HUES6 (cell line): ENCODE measurements at regions not wholly inside any gene's neighbourhood (a gene's known extent, or its start where the extent isn't known, plus 50 kb on each side); places are given as distances from the start of the nearest gene placed in this dataset.

ENCODE experiments used
- H3K27ac ChIP-seq: 2 replicates; pipeline ENCODE4 v1.7.0; 2013; ENCODE audit warnings: low read depth, mild to moderate bottlenecking, low read length, inconsistent platforms
- H3K27me3 ChIP-seq: 2 replicates; pipeline ENCODE4 v1.6.1; 2013; ENCODE audit warnings: low read length; ENCODE audit not compliant: control insufficient read depth, insufficient read depth
- H3K36me3 ChIP-seq: 2 replicates; pipeline ENCODE4 v1.6.1; 2013; ENCODE audit warnings: low read length; ENCODE audit not compliant: control insufficient read depth, insufficient read depth
- H3K4me1 ChIP-seq: 2 replicates; pipeline ENCODE4 v1.6.1; 2013; ENCODE audit warnings: low read length; ENCODE audit not compliant: control insufficient read depth, insufficient read depth
- H3K4me3 ChIP-seq: 2 replicates; pipeline ENCODE4 v1.5.1; 2013; ENCODE audit warnings: low read depth, low read length
- H3K9ac ChIP-seq: one replicate; pipeline ENCODE4 v1.6.1; 2013; ENCODE audit warnings: mild to moderate bottlenecking, low read length
- H3K9me3 ChIP-seq: 2 replicates; pipeline ENCODE4 v1.6.1; 2013; ENCODE audit warnings: low read depth, low read length; ENCODE audit not compliant: control insufficient read depth, insufficient read depth

DNA sequence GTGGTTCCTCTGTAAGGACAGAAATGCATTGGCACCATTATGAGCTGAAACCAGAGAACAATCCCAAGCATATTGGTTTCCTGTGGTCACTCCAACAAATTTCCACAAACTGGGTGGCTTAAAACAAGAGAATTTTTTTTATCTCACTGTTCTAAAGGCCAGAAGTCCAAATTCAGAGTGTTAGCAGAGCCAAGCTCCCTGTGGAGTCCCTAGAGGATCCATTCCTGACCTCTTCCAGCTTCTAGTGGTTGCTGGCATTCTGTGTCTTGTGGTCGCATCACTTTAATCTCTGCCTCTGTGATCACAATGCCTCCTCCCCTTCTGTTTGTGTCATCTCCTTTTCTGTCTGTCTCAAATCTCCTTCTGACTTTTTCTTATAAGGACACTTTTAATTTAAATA is 380.3 kb downstream of the NYAP2 start:
- Histone ChIP-seq H3K9ac (no peak overlapping the region), H3K4me1 (no peaks in the 10 kb centered on the region), H3K4me3 (no peak overlapping the region)

DNA sequence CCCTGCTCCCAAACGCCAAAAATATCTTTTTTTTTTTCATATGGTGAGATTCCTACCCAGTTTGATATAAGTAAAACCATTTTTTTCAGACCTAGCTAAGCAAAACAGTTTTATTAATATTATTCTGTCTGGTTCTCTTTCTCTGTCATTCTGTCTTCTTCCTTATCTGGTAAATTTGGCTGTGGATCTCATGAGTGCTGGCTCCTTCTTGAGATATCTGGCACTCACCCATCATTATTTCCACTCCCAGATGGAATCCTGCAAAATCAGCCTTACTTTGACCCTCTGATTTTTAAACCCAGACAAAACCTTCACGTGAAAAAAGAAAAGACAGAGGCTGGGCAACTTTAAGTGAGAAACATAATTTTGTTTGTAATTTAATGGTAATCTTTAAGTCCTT is 373.6 kb downstream of the NYAP2 start:
- Histone ChIP-seq H3K4me1 (no peaks in the 10 kb centered on the region), H3K27me3 (no peaks in the 10 kb centered on the region), H3K27ac (no peak overlapping the region), H3K4me3 (no peak overlapping the region), H3K9ac (no peak overlapping the region), H3K9me3 (no peaks in the 10 kb centered on the region), H3K36me3 (no peaks in the 10 kb centered on the region)

More for the DNA sequence above, 380.3 kb downstream of the NYAP2 start:
- H3K27ac ChIP-seq, result no peak overlapping the region
- H3K27me3 ChIP-seq, result no peaks in the 10 kb centered on the region
- H3K9me3 ChIP-seq, result no peaks in the 10 kb centered on the region
- H3K36me3 ChIP-seq, result no peaks in the 10 kb centered on the region

GRCh38 chr2:225771701-225772100 is 372.2 kb downstream of the NYAP2 start:
- Histone ChIP-seq H3K27me3 (no peaks in the 10 kb centered on the region), H3K9me3 (no peaks in the 10 kb centered on the region), H3K4me1 (no peaks in the 10 kb centered on the region), H3K27ac (no peak overlapping the region), H3K9ac (no peak overlapping the region), H3K4me3 (no peak overlapping the region), H3K36me3 (no peaks in the 10 kb centered on the region)

- no peak overlapping the region for H3K4me3 ChIP-seq
- no peak overlapping the region for H3K9ac ChIP-seq
- no peaks in the 10 kb centered on the region for H3K4me1 ChIP-seq
- H3K27me3 ChIP-seq, result no peaks in the 10 kb centered on the region
- no peaks in the 10 kb centered on the region for H3K36me3 ChIP-seq
- H3K27ac ChIP-seq, result no peak overlapping the region
- H3K9me3 ChIP-seq, result no peaks in the 10 kb centered on the region
Measured at GRCh38 chr2:225768741-225769140, 369.2 kb downstream of the NYAP2 start.

GRCh38 chr2:225766431-225766830 is 366.9 kb downstream of the NYAP2 start:
- Histone ChIP-seq H3K9me3 (no peaks in the 10 kb centered on the region), H3K27ac (no peak overlapping the region), H3K27me3 (no peaks in the 10 kb centered on the region)

DNA sequence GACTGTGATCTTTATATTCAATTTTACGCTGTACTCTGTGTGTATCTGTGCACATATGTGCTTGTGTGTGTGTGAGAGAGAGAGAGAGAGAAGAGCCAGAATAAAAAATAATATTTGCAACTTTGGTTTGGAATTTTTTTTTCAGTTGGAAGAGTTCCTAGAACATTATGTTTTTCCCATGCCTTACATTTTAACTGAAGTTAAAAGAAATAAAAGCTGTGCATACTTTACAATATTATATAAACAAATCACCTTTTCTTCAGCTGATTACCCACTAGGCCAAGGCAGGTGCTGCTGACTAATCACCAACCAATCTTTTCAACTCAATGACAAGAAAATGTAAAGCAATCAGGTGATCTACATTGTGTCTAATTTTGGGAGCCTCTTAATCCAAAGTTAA is 366.3 kb downstream of the NYAP2 start:
- H3K9me3 ChIP-seq, result no peaks in the 10 kb centered on the region
- no peak overlapping the region for H3K9ac ChIP-seq
- no peaks in the 10 kb centered on the region for H3K27me3 ChIP-seq
- no peaks in the 10 kb centered on the region for H3K4me1 ChIP-seq
- no peak overlapping the region for H3K4me3 ChIP-seq
- H3K36me3 ChIP-seq, result no peaks in the 10 kb centered on the region
- no peak overlapping the region for H3K27ac ChIP-seq

More at GRCh38 chr2:225766431-225766830, 366.9 kb downstream of the NYAP2 start:
- no peaks in the 10 kb centered on the region for H3K36me3 ChIP-seq
- no peak overlapping the region for H3K4me3 ChIP-seq
- H3K4me1 ChIP-seq, result no peaks in the 10 kb centered on the region
- no peak overlapping the region for H3K9ac ChIP-seq

- Histone ChIP-seq H3K4me1 (no peaks in the 10 kb centered on the region), H3K27me3 (no peaks in the 10 kb centered on the region)
Measured at GRCh38 chr2:225764346-225764745, 364.8 kb downstream of the NYAP2 start.

GRCh38 chr2:225763711-225764110 is 364.2 kb downstream of the NYAP2 start:
- no peaks in the 10 kb centered on the region for H3K9me3 ChIP-seq
- H3K27me3 ChIP-seq, result no peaks in the 10 kb centered on the region
- no peak overlapping the region for H3K9ac ChIP-seq
- no peak overlapping the region for H3K4me3 ChIP-seq
- H3K27ac ChIP-seq, result no peak overlapping the region
- no peaks in the 10 kb centered on the region for H3K4me1 ChIP-seq
- H3K36me3 ChIP-seq, result no peaks in the 10 kb centered on the region

More at GRCh38 chr2:225764346-225764745, 364.8 kb downstream of the NYAP2 start:
- Histone ChIP-seq H3K27ac (no peak overlapping the region), H3K36me3 (no peaks in the 10 kb centered on the region), H3K9me3 (no peaks in the 10 kb centered on the region), H3K4me3 (no peak overlapping the region), H3K9ac (no peak overlapping the region)

GRCh38 chr2:225761396-225761795 is 361.9 kb downstream of the NYAP2 start:
- H3K9ac ChIP-seq, result no peak overlapping the region
- H3K27ac ChIP-seq, result no peak overlapping the region
- H3K9me3 ChIP-seq, result no peaks in the 10 kb centered on the region
- H3K4me1 ChIP-seq, result no peaks in the 10 kb centered on the region
- no peaks in the 10 kb centered on the region for H3K27me3 ChIP-seq
- no peak overlapping the region for H3K4me3 ChIP-seq
- H3K36me3 ChIP-seq, result no peaks in the 10 kb centered on the region

- H3K36me3 ChIP-seq, result no peaks in the 10 kb centered on the region
- H3K9me3 ChIP-seq, result no peaks in the 10 kb centered on the region
Measured at GRCh38 chr2:225757248-225757647, 357.7 kb downstream of the NYAP2 start.

DNA sequence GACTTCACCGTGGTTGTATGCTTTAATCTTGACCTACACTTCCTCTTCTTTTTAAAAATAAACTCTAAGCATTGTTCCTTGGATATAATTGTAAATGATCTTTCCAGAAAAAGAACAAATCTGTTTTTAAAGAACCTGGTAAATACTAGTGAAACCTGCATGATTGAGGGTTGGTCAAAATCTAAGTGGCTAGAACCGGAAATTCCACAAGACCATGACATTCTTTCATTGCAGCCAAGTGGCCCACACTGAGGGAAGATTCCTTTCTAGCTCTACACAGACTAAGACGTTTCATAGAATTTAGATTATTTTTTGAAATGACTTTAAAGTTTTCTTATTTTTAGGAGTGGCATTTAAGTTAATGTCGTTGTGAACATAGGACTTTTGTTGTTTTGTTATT is 356.7 kb downstream of the NYAP2 start:
- no peak overlapping the region for H3K27ac ChIP-seq
- H3K9ac ChIP-seq, result no peak overlapping the region
- no peak overlapping the region for H3K4me3 ChIP-seq
- no peaks in the 10 kb centered on the region for H3K27me3 ChIP-seq
- H3K9me3 ChIP-seq, result no peaks in the 10 kb centered on the region
- H3K4me1 ChIP-seq, result no peaks in the 10 kb centered on the region
- H3K36me3 ChIP-seq, result no peaks in the 10 kb centered on the region

More at GRCh38 chr2:225757248-225757647, 357.7 kb downstream of the NYAP2 start:
- H3K9ac ChIP-seq, result no peak overlapping the region
- H3K4me1 ChIP-seq, result no peaks in the 10 kb centered on the region
- no peaks in the 10 kb centered on the region for H3K27me3 ChIP-seq
- no peak overlapping the region for H3K27ac ChIP-seq
- H3K4me3 ChIP-seq, result no peak overlapping the region

GRCh38 chr2:225748609-225749008 is 349.1 kb downstream of the NYAP2 start:
- H3K27me3 ChIP-seq, result no peaks in the 10 kb centered on the region
- no peaks in the 10 kb centered on the region for H3K4me1 ChIP-seq
- no peaks in the 10 kb centered on the region for H3K9me3 ChIP-seq
- no peak overlapping the region for H3K4me3 ChIP-seq
- H3K36me3 ChIP-seq, result no peaks in the 10 kb centered on the region
- H3K27ac ChIP-seq, result no peak overlapping the region
- H3K9ac ChIP-seq, result no peak overlapping the region
